HepG2 (cell line): ENCODE measurements at regions not wholly inside any gene's neighbourhood (a gene's known extent, or its start where the extent isn't known, plus 50 kb on each side); places are given as distances from the start of the nearest gene placed in this dataset.

Experiments used
- ATAC-seq: fragments of 200-7000 bp; cut with Tn5 transposase; 3 replicates; pipeline ENCODE4 v1.9.1; 2020; ENCODE audit warnings: mild to moderate bottlenecking, moderate library complexity
- BruUV-seq: library from RNA; stranded (reverse); fragments of 400-500 nt; replicated peaks from 2 replicates; lab custom pipeline; 2021; lab: Mats Ljungman, UMichigan
- CTCF ChIA-PET: fragments of 300-600 bp; formaldehyde crosslinking; extraction: SDS; loops from one replicate; lab custom pipeline; 2021; ENCODE audit warnings: low total read pairs, inconsistent platforms, low intra/inter-chr PET ratio; lab: Yijun Ruan, JAX
- POLR2A ChIA-PET: fragments of 350-600 bp; sonication (Branson Sonifier 250); formaldehyde crosslinking; loops from one replicate; lab custom pipeline; 2020; ENCODE audit warnings: antibody characterized with exemption, inconsistent platforms; lab: Yijun Ruan, JAX
- DNase-seq: peaks from one replicate; pipeline ENCODE4 v3.0.0-alpha.2; 2015; ENCODE audit warnings: low spot score
- FAIRE-seq: peaks from 3 replicates; lab custom pipeline; 2011; peaks lifted over from hg19 to GRCh38; lab: Jason Lieb, UNC
- H2AFZ ChIP-seq: one replicate; pipeline ENCODE4 v1.6.1; 2011; ENCODE audit warnings: low read length, inconsistent platforms
- H3K27ac ChIP-seq: fragments of 300-600 bp; 3 replicates; pipeline ENCODE4 v1.8.0; 2011; ENCODE audit warnings: mixed run types, mild to moderate bottlenecking, mixed read lengths, low read length, inconsistent platforms; ENCODE audit not compliant: insufficient read depth; ENCODE audit errors: extremely low read length
- H3K27me3 ChIP-seq, 2 experiments: fragments of 200-600 bp in 1 of 2; 2 replicates in 1 of 2; 3 replicates in 1 of 2; pipeline versions ENCODE4 v1.6.0 to v1.8.0; 2011; ENCODE audit warnings: low read length in 2 of 2, mild to moderate bottlenecking in 2 of 2, moderate library complexity in 2 of 2, inconsistent platforms in 1 of 2; ENCODE audit not compliant: insufficient read depth in 2 of 2, control insufficient read depth in 1 of 2
- H3K36me3 ChIP-seq, 2 experiments: fragments of 200-600 bp in 1 of 2; replicated peaks in 1 of 2; 2 replicates in 1 of 2; 3 replicates in 1 of 2; pipeline versions ENCODE4 v1.5.1 to v1.8.0; 2011; ENCODE audit warnings: low read length in 2 of 2, inconsistent platforms in 1 of 2; ENCODE audit not compliant: insufficient read depth in 2 of 2, control insufficient read depth in 1 of 2
- H3K4me1 ChIP-seq: 2 replicates; pipeline ENCODE4 v1.5.1; 2012; ENCODE audit warnings: low read length, inconsistent platforms; ENCODE audit not compliant: insufficient read depth
- H3K4me2 ChIP-seq: 2 replicates; pipeline ENCODE4 v1.6.0; 2011; ENCODE audit warnings: low read depth, low read length, inconsistent platforms
- H3K4me3 ChIP-seq, 3 experiments: fragments of 200-600 bp in 1 of 3; sonication (generic), shearing (Covaris generic) in 1 of 3; replicated peaks in 1 of 3; 2 replicates each; pipeline ENCODE4 v1.5.1; 2011 to 2016; ENCODE audit warnings: low read length in 3 of 3, inconsistent platforms in 2 of 3, low read depth in 2 of 3, mild to moderate bottlenecking in 2 of 3, control low read depth in 1 of 3, mixed read lengths in 1 of 3; ENCODE audit not compliant: insufficient read depth in 1 of 3
- H3K79me2 ChIP-seq: one replicate; pipeline ENCODE4 v1.6.1; 2011; ENCODE audit warnings: low read length, inconsistent platforms; ENCODE audit not compliant: insufficient read depth
- H3K9ac ChIP-seq: 2 replicates; pipeline ENCODE4 v1.6.0; 2011; ENCODE audit warnings: mild to moderate bottlenecking, low read depth, low read length, inconsistent platforms; ENCODE audit not compliant: insufficient read depth
- H3K9me3 ChIP-seq: 2 replicates; pipeline ENCODE4 v1.5.1; 2012; ENCODE audit warnings: mild to moderate bottlenecking, low read length
- H4K20me1 ChIP-seq: 2 replicates; pipeline ENCODE4 v1.6.0; 2011; ENCODE audit warnings: inconsistent platforms, mild to moderate bottlenecking, low read length, moderate library complexity; ENCODE audit not compliant: insufficient read depth
- DR1 ChIP-seq: sonication (generic); formaldehyde crosslinking; IDR thresholded peaks from 2 replicates; pipeline ENCODE4 v1.8.0; 2021; ENCODE audit warnings: mild to moderate bottlenecking, missing genetic modification reagents, inconsistent platforms
- E2F1 ChIP-seq: sonication (generic); formaldehyde crosslinking; IDR thresholded peaks from 2 replicates; pipeline ENCODE4 v1.5.0; 2020; ENCODE audit warnings: missing genetic modification reagents
- HCFC1 ChIP-seq: fragments of 150-350 bp; IDR thresholded peaks from 2 replicates; pipeline ENCODE4 v1.6.1; 2014; ENCODE audit warnings: low read depth, low read length
- MTA1 ChIP-seq: sonication (generic); formaldehyde crosslinking; IDR thresholded peaks from 2 replicates; pipeline ENCODE4 v1.4.0; 2020; ENCODE audit warnings: missing genetic modification reagents, mild to moderate bottlenecking, borderline replicate concordance
- MXD1 ChIP-seq: sonication (generic); formaldehyde crosslinking; IDR thresholded peaks from 2 replicates; pipeline ENCODE4 v1.4.0; 2020; ENCODE audit warnings: mild to moderate bottlenecking, missing genetic modification reagents
- NR0B2 ChIP-seq: sonication (generic); formaldehyde crosslinking; IDR thresholded peaks from 2 replicates; pipeline ENCODE4 v1.4.0; 2020; ENCODE audit warnings: mild to moderate bottlenecking, missing genetic modification reagents
- RAD21 ChIP-seq: fragments of 450-650 bp; formaldehyde crosslinking; IDR thresholded peaks from 2 replicates; pipeline ENCODE4 v1.5.0; 2020; ENCODE audit warnings: mild to moderate bottlenecking
- SETDB1 ChIP-seq: sonication (generic); formaldehyde crosslinking; IDR thresholded peaks from 2 replicates; pipeline ENCODE4 v1.5.1; 2020; ENCODE audit warnings: missing genetic modification reagents, mild to moderate bottlenecking, borderline replicate concordance
- SRY ChIP-seq: sonication (generic); formaldehyde crosslinking; IDR thresholded peaks from 2 replicates; pipeline ENCODE4 v1.8.0; 2022; ENCODE audit warnings: mild to moderate bottlenecking, missing genetic modification reagents
- STAT6 ChIP-seq: sonication (generic); formaldehyde crosslinking; IDR thresholded peaks from 2 replicates; pipeline ENCODE4 v1.4.0; 2020; ENCODE audit warnings: missing genetic modification reagents, mild to moderate bottlenecking, borderline replicate concordance
- TEAD2 ChIP-seq: sonication (generic); formaldehyde crosslinking; IDR thresholded peaks from 2 replicates; pipeline ENCODE4 v1.9.0; 2021; ENCODE audit warnings: missing genetic modification reagents
- ZBTB4 ChIP-seq: sonication (generic); formaldehyde crosslinking; IDR thresholded peaks from 2 replicates; pipeline ENCODE4 v1.4.0; 2020; ENCODE audit warnings: missing genetic modification reagents, mild to moderate bottlenecking, borderline replicate concordance
- ZGPAT ChIP-seq: IDR thresholded peaks from 2 replicates; pipeline ENCODE4 v1.6.1; 2016; ENCODE audit warnings: mild to moderate bottlenecking
- ZNF230 ChIP-seq: sonication (generic); formaldehyde crosslinking; IDR thresholded peaks from 2 replicates; pipeline ENCODE4 v1.4.0; 2020; ENCODE audit warnings: mild to moderate bottlenecking, missing genetic modification reagents
- ZNF746 ChIP-seq: sonication (generic); formaldehyde crosslinking; IDR thresholded peaks from 2 replicates; pipeline ENCODE4 v1.8.0; 2022; ENCODE audit warnings: mild to moderate bottlenecking, missing genetic modification reagents
- ZSCAN25 ChIP-seq: sonication (generic); formaldehyde crosslinking; IDR thresholded peaks from 2 replicates; pipeline ENCODE4 v1.8.0; 2022; ENCODE audit warnings: mild to moderate bottlenecking, missing genetic modification reagents
- in situ Hi-C: cut with HindIII; loops from 2 replicates; pipeline ENCODE4 v1.10.0; 2017; ENCODE audit warnings: low pct_unique_long_range_greater_than_20kb; ENCODE audit not compliant: extremely low pct_ligation_motif_present
- intact Hi-C: fragments of 100-400 bp; cut with micrococcal nuclease; formaldehyde crosslinking; loops from one replicate; pipeline ENCODE4 v1.10.0; 2022; ENCODE audit not compliant: unreplicated experiment

GRCh38 chr2:36137612-36138011 lies 218.0 kb upstream of the CRIM1 start (continued):
- TF ChIP-seq ZSCAN25 (CRISPR knock-in tag): no peak
- TF ChIP-seq NR0B2 (CRISPR knock-in tag): no peak
- TF ChIP-seq RAD21 (CRISPR knock-in tag): no peak
- TF ChIP-seq E2F1 (CRISPR knock-in tag): no peak
- TF ChIP-seq MTA1: no peak
- TF ChIP-seq HCFC1: no peak
- no peak for TF ChIP-seq MXD1 (CRISPR knock-in tag)
- TF ChIP-seq STAT6 (CRISPR knock-in tag): no peak

- Histone ChIP-seq H4K20me1 (no peaks in the 10 kb centered on the region), H3K79me2 (no peaks in the 10 kb centered on the region), H3K4me3 (no peak overlapping the region), H3K4me2 (no peak overlapping the region), H3K36me3 (no peaks in the 10 kb centered on the region), H3K4me1 (no peaks in the 10 kb centered on the region), H3K27ac (no peak overlapping the region), H2AFZ (no peak overlapping the region), H3K9me3 (no peaks in the 10 kb centered on the region), H3K27me3 (no peaks in the 10 kb centered on the region), H3K9ac (no peak overlapping the region)
- in situ Hi-C loops: no loop called here
- DNase-seq (no peak), ATAC-seq (no peak), FAIRE-seq (no peak)
- no TSS peak for BruUV-seq
- ChIA-PET CTCF (no interaction called here), POLR2A (no interaction called here)
- intact Hi-C loops: no loop called here
- TF ChIP-seq TEAD2 (CRISPR knock-in tag): no peak
- TF ChIP-seq SETDB1 (CRISPR knock-in tag): no peak
- no peak for TF ChIP-seq SRY (CRISPR knock-in tag)
- no peak for TF ChIP-seq ZBTB4 (CRISPR knock-in tag)
- TF ChIP-seq ZNF746 (CRISPR knock-in tag): no peak
- no peak for TF ChIP-seq ZGPAT (CRISPR knock-in tag)
- TF ChIP-seq ZNF230 (CRISPR knock-in tag): no peak
- no peak for TF ChIP-seq DR1
These were observed 221.3 kb upstream of the CRIM1 start for GRCh38 chr2:36134281-36134680.
